ENCODE measurements at regions not wholly inside any gene's neighbourhood (a gene's known extent, or its start where the extent isn't known, plus 50 kb on each side); places are given as distances from the start of the nearest gene placed in this dataset.

- no peak for TF ChIP-seq CTCF (IDR thresholded peaks at IDR 0.05)
- TF ChIP-seq EZH2 (IDR thresholded peaks at IDR 0.05): no peak
- no peak for TF ChIP-seq EZH2phosphoT487 (IDR thresholded peaks at IDR 0.05)
Measured at GRCh38 chr5:173494446-173494845, 122.0 kb downstream of the BOD1 start.

Measured in neural progenitor cell (in vitro differentiated cells).